ENCODE measurements at regions not wholly inside any gene's neighbourhood (a gene's known extent, or its start where the extent isn't known, plus 50 kb on each side); places are given as distances from the start of the nearest gene placed in this dataset.

- no peak for TF ChIP-seq EZH2phosphoT487 (IDR thresholded peaks at IDR 0.05; ENCODE audit: borderline replicate concordance, low read depth, low read length)
- TF ChIP-seq CTCF (conservative IDR thresholded peaks at IDR 0.05; ENCODE audit: low read length) = no peak
- intact Hi-C loops (cut with micrococcal nuclease; ENCODE audit: unreplicated experiment) = no loop called here
- Histone ChIP-seq H3K36me3 (ENCODE audit: insufficient read depth, low read length) (no peaks in the 10 kb centered on the region), H2AFZ (ENCODE audit: low read length) (no peak overlapping the region), H3K79me2 (ENCODE audit: insufficient read depth, low read depth, low read length) (no peaks in the 10 kb centered on the region), H3K9me2 (ENCODE audit: insufficient read depth, low read length) (no peaks in the 10 kb centered on the region), H4K20me1 (ENCODE audit: insufficient read depth, low read length) (no peaks in the 10 kb centered on the region), H3K27ac (ENCODE audit: low read depth, low read length, poor library complexity, severe bottlenecking) (no peak overlapping the region), H3K9me3 (ENCODE audit: low read length) (no peaks in the 10 kb centered on the region), H3K4me1 (ENCODE audit: insufficient read depth, low read length, poor library complexity, severe bottlenecking) (no peaks in the 10 kb centered on the region), H3K4me2 (ENCODE audit: low read length) (no peak overlapping the region), H3K4me3 (ENCODE audit: low read depth, low read length, poor library complexity, severe bottlenecking) (no peak overlapping the region)
- CTCF ChIA-PET (ENCODE audit: unreplicated experiment) = no interaction called here
- no TSS peak for BruUV-seq (replicated peaks)
- no peak for DNase-seq (ENCODE audit: low spot score)
- POLR2A ChIA-PET = no interaction called here
Observed at GRCh38 chr1:188017921-188018320, 1189.2 kb downstream of the PLA2G4A start.

DNA sequence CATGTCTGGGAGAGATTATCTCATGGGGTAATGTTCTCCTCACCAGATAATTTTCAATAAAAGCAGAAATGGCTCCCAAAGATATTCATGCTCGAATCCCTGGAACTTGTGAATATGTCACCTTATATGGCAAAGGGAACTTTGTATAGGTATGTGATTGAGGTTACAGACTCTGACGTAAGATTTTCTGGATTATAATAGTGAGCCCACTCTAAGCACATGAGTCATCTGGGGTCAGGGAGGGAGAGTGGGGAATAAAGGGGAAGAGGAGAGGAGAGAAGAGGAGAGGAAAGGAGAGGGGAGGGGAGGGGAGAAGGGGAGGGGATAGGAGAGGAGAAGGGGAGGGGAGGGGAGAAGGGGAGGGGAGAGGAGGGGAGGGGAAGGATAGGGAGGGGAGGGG lies 1193.9 kb downstream of the PLA2G4A start:
- Histone ChIP-seq H3K4me1 (ENCODE audit: insufficient read depth, low read length, poor library complexity, severe bottlenecking) (no peaks in the 10 kb centered on the region), H3K27ac (ENCODE audit: low read depth, low read length, poor library complexity, severe bottlenecking) (no peak overlapping the region), H3K9me3 (ENCODE audit: low read length) (no peaks in the 10 kb centered on the region), H4K20me1 (ENCODE audit: insufficient read depth, low read length) (no peaks in the 10 kb centered on the region), H3K79me2 (ENCODE audit: insufficient read depth, low read depth, low read length) (no peaks in the 10 kb centered on the region), H3K36me3 (ENCODE audit: insufficient read depth, low read length) (no peaks in the 10 kb centered on the region), H2AFZ (ENCODE audit: low read length) (no peak overlapping the region), H3K9me2 (ENCODE audit: insufficient read depth, low read length) (no peaks in the 10 kb centered on the region), H3K4me2 (ENCODE audit: low read length) (no peak overlapping the region), H3K4me3 (ENCODE audit: low read depth, low read length, poor library complexity, severe bottlenecking) (no peak overlapping the region)
- POLR2A ChIA-PET = interaction anchor here (0.6 kb wide), 1 partner anchor 136 kb away, joined by 3 read pairs; no protein-coding TSS in a partner anchor
- CTCF ChIA-PET (ENCODE audit: unreplicated experiment) = no interaction called here
- TF ChIP-seq EZH2phosphoT487 (IDR thresholded peaks at IDR 0.05; ENCODE audit: borderline replicate concordance, low read depth, low read length) = no peak
- TF ChIP-seq CTCF (conservative IDR thresholded peaks at IDR 0.05; ENCODE audit: low read length) = no peak
- BruUV-seq (replicated peaks) = no TSS peak
- no peak for DNase-seq (ENCODE audit: low spot score)
- intact Hi-C loops (cut with micrococcal nuclease; ENCODE audit: unreplicated experiment) = no loop called here

GRCh38 chr1:188023206-188023605 lies 1194.5 kb downstream of the PLA2G4A start:
- Histone ChIP-seq H3K27ac (ENCODE audit: low read depth, low read length, poor library complexity, severe bottlenecking) (no peak overlapping the region), H3K4me1 (ENCODE audit: insufficient read depth, low read length, poor library complexity, severe bottlenecking) (no peaks in the 10 kb centered on the region), H3K36me3 (ENCODE audit: insufficient read depth, low read length) (no peaks in the 10 kb centered on the region), H3K4me2 (ENCODE audit: low read length) (no peak overlapping the region), H3K4me3 (ENCODE audit: low read depth, low read length, poor library complexity, severe bottlenecking) (no peak overlapping the region), H3K79me2 (ENCODE audit: insufficient read depth, low read depth, low read length) (no peaks in the 10 kb centered on the region), H4K20me1 (ENCODE audit: insufficient read depth, low read length) (no peaks in the 10 kb centered on the region), H2AFZ (ENCODE audit: low read length) (no peak overlapping the region), H3K9me3 (ENCODE audit: low read length) (no peaks in the 10 kb centered on the region), H3K9me2 (ENCODE audit: insufficient read depth, low read length) (no peaks in the 10 kb centered on the region)
- CTCF ChIA-PET (ENCODE audit: unreplicated experiment) = no interaction called here
- TF ChIP-seq EZH2phosphoT487 (IDR thresholded peaks at IDR 0.05; ENCODE audit: borderline replicate concordance, low read depth, low read length) = no peak
- no peak for TF ChIP-seq CTCF (conservative IDR thresholded peaks at IDR 0.05; ENCODE audit: low read length)
- no TSS peak for BruUV-seq (replicated peaks)
- POLR2A ChIA-PET = interaction anchor here (0.6 kb wide), 1 partner anchor 135 kb away, joined by 3 read pairs; no protein-coding TSS in a partner anchor
- no peak for DNase-seq (ENCODE audit: low spot score)
- intact Hi-C loops (cut with micrococcal nuclease; ENCODE audit: unreplicated experiment) = no loop called here

Data from OCI-LY7 (cell line).